Skin of body (tissue), 2 donors: ENCODE measurements at regions not wholly inside any gene's neighbourhood (a gene's known extent, or its start where the extent isn't known, plus 50 kb on each side); places are given as distances from the start of the nearest gene placed in this dataset. TPM values are rescaled to one million over a fixed set of nuclear protein-coding genes. Genes with fewer than 3 reads are reported as not detected.

Experiments used
- DNase-seq: peaks from one replicate; lab custom pipeline; 2025; lab: John Stamatoyannopoulos, UW
- small RNA-seq: library from RNA; depleted of rRNA; stranded (forward); fragments of <200 nt; gene quantifications from one replicate; pipeline ENCODE3, GENCODE V24; 2014; ENCODE audit warnings: low replicate concordance

DNA sequence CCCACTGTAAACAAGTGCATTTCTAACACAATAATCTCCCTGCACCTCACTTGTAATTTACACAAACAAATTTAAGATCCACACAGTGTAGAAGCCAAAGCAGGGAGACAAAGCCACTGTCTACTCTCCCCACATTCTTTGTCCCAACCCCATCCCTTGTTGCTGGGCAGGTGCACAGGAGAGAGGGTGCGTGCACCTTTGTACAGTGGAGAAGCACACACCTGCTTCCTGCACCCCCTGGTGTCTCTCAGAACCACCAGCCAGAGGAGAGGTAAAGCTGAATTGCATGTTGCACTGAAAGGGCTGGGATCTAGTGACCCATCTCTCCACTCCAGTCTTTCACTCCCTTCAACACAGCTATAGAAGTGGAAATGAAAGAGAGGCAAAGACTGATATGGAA lies 51.4 kb upstream of the IFNG-AS1 start:
- no peak for DNase-seq

Small RNA genes in the stretch of these regions (small RNA-seq; reads per million reads assigned to genes)
- not detected for gene AC022513.1
